Upper lobe of left lung (tissue), 4 donors: ENCODE measurements at regions not wholly inside any gene's neighbourhood (a gene's known extent, or its start where the extent isn't known, plus 50 kb on each side); places are given as distances from the start of the nearest gene placed in this dataset.

Source experiments
- EP300 ChIP-seq, 4 donors: sonication (generic); formaldehyde crosslinking; IDR thresholded peaks; one replicate each; pipeline ENCODE4 v1.5.1; 2017; ENCODE audit warnings: antibody characterized with exemption in 4 of 4, control low read depth in 2 of 4
- POLR2A ChIP-seq, 4 donors: fragments of 450-650 bp; IDR thresholded peaks; one replicate each; pipeline ENCODE4 v1.5.1; 2016 to 2017; ENCODE audit warnings: antibody characterized with exemption in 4 of 4, mild to moderate bottlenecking in 2 of 4
- TF ChIP-seq, protein P1 (sequence below), 6 experiments: fragments of 450-650 bp in 4 of 6; fragments of 200-600 bp in 2 of 6; sonication (generic) in 2 of 6; IDR thresholded peaks; one replicate each; pipeline ENCODE4 v1.5.1; 2016 to 2019; ENCODE audit warnings: antibody characterized with exemption in 6 of 6

DNA sequence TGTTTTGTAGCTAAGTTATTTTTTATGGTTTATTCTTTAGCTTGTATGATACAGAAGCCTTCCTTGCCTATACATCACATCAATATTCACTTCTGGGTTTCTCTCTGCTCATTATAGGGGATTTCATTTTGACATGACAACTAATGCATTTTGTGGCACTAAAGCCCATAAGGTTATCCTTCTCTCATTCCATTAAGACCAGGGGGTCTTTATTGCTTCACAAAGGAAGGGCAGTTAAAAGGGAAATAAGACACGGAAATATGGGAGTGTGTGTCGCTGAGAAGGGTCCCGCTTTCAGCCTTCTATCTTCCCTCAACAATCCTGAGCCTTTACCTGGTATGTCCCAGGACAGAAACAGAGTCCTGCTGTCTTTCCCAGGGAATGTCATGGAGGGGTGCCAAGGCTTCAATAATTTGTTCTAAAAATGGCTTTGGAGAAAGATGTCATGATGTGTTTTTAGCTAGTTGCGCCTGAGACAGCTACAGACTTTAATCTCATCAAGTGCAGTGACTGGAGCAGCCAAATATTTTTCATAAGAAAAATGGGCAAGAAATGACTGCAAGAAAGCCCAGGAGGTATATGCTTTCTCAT lies 1145.4 kb upstream of the TMEM132C start:
- TF ChIP-seq, protein P1, sequence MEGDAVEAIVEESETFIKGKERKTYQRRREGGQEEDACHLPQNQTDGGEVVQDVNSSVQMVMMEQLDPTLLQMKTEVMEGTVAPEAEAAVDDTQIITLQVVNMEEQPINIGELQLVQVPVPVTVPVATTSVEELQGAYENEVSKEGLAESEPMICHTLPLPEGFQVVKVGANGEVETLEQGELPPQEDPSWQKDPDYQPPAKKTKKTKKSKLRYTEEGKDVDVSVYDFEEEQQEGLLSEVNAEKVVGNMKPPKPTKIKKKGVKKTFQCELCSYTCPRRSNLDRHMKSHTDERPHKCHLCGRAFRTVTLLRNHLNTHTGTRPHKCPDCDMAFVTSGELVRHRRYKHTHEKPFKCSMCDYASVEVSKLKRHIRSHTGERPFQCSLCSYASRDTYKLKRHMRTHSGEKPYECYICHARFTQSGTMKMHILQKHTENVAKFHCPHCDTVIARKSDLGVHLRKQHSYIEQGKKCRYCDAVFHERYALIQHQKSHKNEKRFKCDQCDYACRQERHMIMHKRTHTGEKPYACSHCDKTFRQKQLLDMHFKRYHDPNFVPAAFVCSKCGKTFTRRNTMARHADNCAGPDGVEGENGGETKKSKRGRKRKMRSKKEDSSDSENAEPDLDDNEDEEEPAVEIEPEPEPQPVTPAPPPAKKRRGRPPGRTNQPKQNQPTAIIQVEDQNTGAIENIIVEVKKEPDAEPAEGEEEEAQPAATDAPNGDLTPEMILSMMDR (IDR thresholded peaks at IDR 0.05): no peak
- no peak for TF ChIP-seq EP300 (IDR thresholded peaks at IDR 0.05)
- TF ChIP-seq POLR2A (IDR thresholded peaks at IDR 0.05): no peak
